ENCODE measurements at regions not wholly inside any gene's neighbourhood (a gene's known extent, or its start where the extent isn't known, plus 50 kb on each side); places are given as distances from the start of the nearest gene placed in this dataset.

DNA sequence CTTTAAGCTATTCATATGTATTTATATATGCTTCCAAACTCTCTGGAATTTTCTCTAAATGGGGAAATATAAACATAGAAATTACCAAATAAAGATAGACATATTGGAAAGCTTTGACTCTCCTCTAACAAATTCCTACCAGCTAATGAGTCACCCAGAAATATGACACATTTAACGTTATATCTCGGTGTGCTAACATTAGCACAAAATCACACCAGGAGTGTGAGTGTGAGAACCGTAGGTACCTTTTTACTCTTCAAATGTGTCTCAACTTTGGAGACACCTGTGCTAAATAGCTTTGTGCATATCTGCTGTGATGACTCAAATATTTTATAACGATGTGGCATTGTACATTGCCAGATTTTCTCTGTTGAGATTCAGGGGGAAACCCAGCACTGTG, 714.4 kb downstream of the METTL15 start:
- intact Hi-C loops (cut with DNase I; ENCODE audit: low total_unique reads) = no loop called here
- Histone ChIP-seq H3K4me1 (no peaks in the 10 kb centered on the region), H3K27me3 (no peaks in the 10 kb centered on the region), H3K36me3 (no peaks in the 10 kb centered on the region), H3K9me3 (peaks cover 0 to 7% of the 10 kb centered on the region in 2 donors), H3K4me3 (no peak overlapping the region), H3K27ac (no peak overlapping the region)
- DNase-seq (ENCODE audit: low spot score in 2 of 2) = no peak
- TF ChIP-seq POLR2AphosphoS5 (IDR thresholded peaks at IDR 0.05) (no peak), CTCF (IDR thresholded peaks at IDR 0.05) (no peak), POLR2A (IDR thresholded peaks at IDR 0.05) (no peak)

GRCh38 chr11:28820296-28820989, 712.3 kb downstream of the METTL15 start:
- Histone ChIP-seq H3K36me3 (no peaks in the 10 kb centered on the region), H3K9me3 (no peaks in the 10 kb centered on the region), H3K27ac (no peak overlapping the region), H3K27me3 (no peaks in the 10 kb centered on the region), H3K4me3 (no peak overlapping the region), H3K4me1 (no peaks in the 10 kb centered on the region)
- no peak for TF ChIP-seq POLR2AphosphoS5 (IDR thresholded peaks at IDR 0.05)
- TF ChIP-seq CTCF (IDR thresholded peaks at IDR 0.05) = no peak
- no peak for TF ChIP-seq POLR2A (IDR thresholded peaks at IDR 0.05)
- DNase-seq (ENCODE audit: low spot score in 2 of 2) = no peak
- intact Hi-C loops (cut with DNase I; ENCODE audit: low total_unique reads) = no loop called here

DNA sequence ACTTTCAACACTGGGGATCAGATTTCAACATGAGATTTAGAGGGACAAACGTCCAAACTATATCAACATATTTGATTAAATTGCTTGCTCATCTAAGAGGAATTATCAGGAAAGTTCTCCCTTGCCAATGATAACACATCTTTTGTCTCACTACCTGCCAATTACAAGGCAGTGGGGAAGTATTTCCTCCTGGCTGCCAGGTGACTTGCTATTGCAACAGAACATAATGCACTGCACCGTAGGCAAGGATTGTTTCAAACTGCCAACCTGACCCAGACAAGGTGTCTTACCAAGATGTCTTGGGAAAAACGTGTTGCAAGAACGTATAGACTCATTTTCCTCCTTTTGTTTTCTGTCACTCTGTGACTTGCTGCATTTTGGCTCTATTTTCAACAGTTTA, 711.6 kb downstream of the METTL15 start:
- Histone ChIP-seq H3K27ac (no peak overlapping the region), H3K4me1 (no peaks in the 10 kb centered on the region), H3K9me3 (no peaks in the 10 kb centered on the region), H3K27me3 (no peaks in the 10 kb centered on the region), H3K36me3 (no peaks in the 10 kb centered on the region), H3K4me3 (no peak overlapping the region)
- intact Hi-C loops (cut with DNase I; ENCODE audit: low total_unique reads) = no loop called here
- TF ChIP-seq POLR2A (IDR thresholded peaks at IDR 0.05) = no peak
- TF ChIP-seq POLR2AphosphoS5 (IDR thresholded peaks at IDR 0.05) = no peak
- TF ChIP-seq CTCF (IDR thresholded peaks at IDR 0.05) = no peak
- no peak for DNase-seq (ENCODE audit: low spot score in 2 of 2)

GRCh38 chr11:28815110-28815509, 706.9 kb downstream of the METTL15 start:
- Histone ChIP-seq H3K36me3 (no peaks in the 10 kb centered on the region), H3K27me3 (no peaks in the 10 kb centered on the region), H3K9me3 (no peaks in the 10 kb centered on the region), H3K4me1 (no peaks in the 10 kb centered on the region), H3K4me3 (no peak overlapping the region), H3K27ac (no peak overlapping the region)
- intact Hi-C loops (cut with DNase I; ENCODE audit: low total_unique reads) = no loop called here
- no peak for DNase-seq (ENCODE audit: low spot score in 2 of 2)
- TF ChIP-seq POLR2A (IDR thresholded peaks at IDR 0.05) (no peak), POLR2AphosphoS5 (IDR thresholded peaks at IDR 0.05) (no peak), CTCF (IDR thresholded peaks at IDR 0.05) (no peak)

- intact Hi-C loops (cut with DNase I; ENCODE audit: low total_unique reads) = no loop called here
- Histone ChIP-seq H3K27me3 (no peaks in the 10 kb centered on the region), H3K36me3 (no peaks in the 10 kb centered on the region), H3K4me3 (no peak overlapping the region), H3K9me3 (no peaks in the 10 kb centered on the region), H3K27ac (no peak overlapping the region), H3K4me1 (no peaks in the 10 kb centered on the region)
- DNase-seq (ENCODE audit: low spot score in 2 of 2) = no peak
- no peak for TF ChIP-seq POLR2AphosphoS5 (IDR thresholded peaks at IDR 0.05)
- TF ChIP-seq CTCF (IDR thresholded peaks at IDR 0.05) = no peak
- no peak for TF ChIP-seq POLR2A (IDR thresholded peaks at IDR 0.05)
Observed at GRCh38 chr11:28808771-28809170, 700.6 kb downstream of the METTL15 start.

All from breast epithelium (tissue), 4 donors.